SH-SY5Y (cell line): ENCODE measurements at regions not wholly inside any gene's neighbourhood (a gene's known extent, or its start where the extent isn't known, plus 50 kb on each side); places are given as distances from the start of the nearest gene placed in this dataset.

Experiments
- GATA2 ChIP-seq: IDR thresholded peaks from 2 replicates; pipeline ENCODE4 v1.6.1; 2011; ENCODE audit warnings: mild to moderate bottlenecking, low read depth, low read length
- GATA3 ChIP-seq: IDR thresholded peaks from 2 replicates; pipeline ENCODE4 v1.6.1; 2011; ENCODE audit warnings: low read depth, mild to moderate bottlenecking, low read length, moderate library complexity

GRCh38 chr2:117485588-117485987 is 328.9 kb upstream of the DDX18 start:
- TF ChIP-seq GATA2: no peak
- TF ChIP-seq GATA3: no peak
